ENCODE measurements at regions not wholly inside any gene's neighbourhood (a gene's known extent, or its start where the extent isn't known, plus 50 kb on each side); places are given as distances from the start of the nearest gene placed in this dataset.

DNA sequence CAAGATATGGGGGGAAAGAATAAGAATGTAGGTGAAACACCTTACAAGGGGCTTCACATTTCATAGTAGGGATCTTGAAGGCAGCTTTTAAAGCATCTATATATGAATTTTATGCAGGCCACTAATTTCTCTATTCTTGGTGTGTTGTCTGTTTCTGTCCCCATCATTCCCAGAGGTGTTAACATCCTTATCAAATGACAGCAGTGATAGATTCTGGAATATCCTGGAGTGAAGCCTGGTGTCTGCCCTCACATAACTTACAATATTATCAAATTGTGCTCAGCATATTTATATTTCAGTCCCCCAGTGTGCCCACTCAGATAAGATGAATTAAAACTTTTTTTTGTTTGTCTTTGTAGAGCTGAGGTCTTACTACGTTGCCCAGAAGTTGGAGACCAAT is 486.2 kb downstream of the EPHA4 start:
- TF ChIP-seq EZH2 (IDR thresholded peaks at IDR 0.05; ENCODE audit: insufficient read depth, poor library complexity, severe bottlenecking) (no peak), EZH2phosphoT487 (IDR thresholded peaks at IDR 0.05; ENCODE audit: insufficient read depth, low read depth) (no peak)
